Mesendoderm (in vitro differentiated cells): ENCODE measurements at regions not wholly inside any gene's neighbourhood (a gene's known extent, or its start where the extent isn't known, plus 50 kb on each side); places are given as distances from the start of the nearest gene placed in this dataset.
A peak's percentile ranks its signal among the peaks of the same experiment; 100 is the strongest.

Source experiments
- DNase-seq: peaks from one replicate; pipeline ENCODE4 v3.0.0; 2013
- H2AK5ac ChIP-seq: 2 replicates; pipeline ENCODE4 v1.6.1; 2013; ENCODE audit warnings: low read length, inconsistent platforms
- H2BK120ac ChIP-seq: 2 replicates; pipeline ENCODE4 v1.6.1; 2013; ENCODE audit warnings: low read depth, mild to moderate bottlenecking, low read length, moderate library complexity, mixed read lengths
- H2BK15ac ChIP-seq: replicated peaks from 2 replicates; pipeline ENCODE4 v1.6.1; 2013; ENCODE audit warnings: low read depth, mild to moderate bottlenecking, moderate library complexity
- H2BK5ac ChIP-seq: 2 replicates; pipeline ENCODE4 v1.6.1; 2013; ENCODE audit warnings: low read length, inconsistent platforms
- H3K18ac ChIP-seq: 2 replicates; pipeline ENCODE4 v1.6.1; 2013; ENCODE audit warnings: mild to moderate bottlenecking, low read length, mixed read lengths
- H3K23ac ChIP-seq: one replicate; pipeline ENCODE4 v1.6.1; 2013; ENCODE audit warnings: low read length
- H3K27ac ChIP-seq: 2 replicates; pipeline ENCODE4 v1.5.1; 2013; ENCODE audit warnings: low read depth, mild to moderate bottlenecking, inconsistent platforms, low read length, moderate library complexity
- H3K27me3 ChIP-seq: 2 replicates; pipeline ENCODE4 v1.6.1; 2013; ENCODE audit warnings: low read length, control low read depth, mild to moderate bottlenecking, inconsistent platforms; ENCODE audit not compliant: insufficient read depth, poor library complexity
- H3K36me3 ChIP-seq: 2 replicates; pipeline ENCODE4 v1.6.1; 2013; ENCODE audit warnings: low read length, inconsistent platforms; ENCODE audit not compliant: control insufficient read depth, insufficient read depth
- H3K4ac ChIP-seq: one replicate; pipeline ENCODE4 v1.6.1; 2013; ENCODE audit warnings: low read depth, mild to moderate bottlenecking, low read length, moderate library complexity
- H3K4me1 ChIP-seq: 2 replicates; pipeline ENCODE4 v1.6.1; 2013; ENCODE audit warnings: low read depth, low read length, inconsistent platforms; ENCODE audit not compliant: control insufficient read depth
- H3K4me2 ChIP-seq: 2 replicates; pipeline ENCODE4 v1.6.1; 2013; ENCODE audit warnings: low read length
- H3K4me3 ChIP-seq: 2 replicates; pipeline ENCODE4 v1.5.1; 2013; ENCODE audit warnings: mild to moderate bottlenecking, low read length
- H3K56ac ChIP-seq: one replicate; pipeline ENCODE4 v1.6.1; 2013; ENCODE audit warnings: low read length
- H3K79me1 ChIP-seq: 2 replicates; pipeline ENCODE4 v1.6.1; 2013; ENCODE audit warnings: low read length, inconsistent platforms
- H3K79me2 ChIP-seq: 2 replicates; pipeline ENCODE4 v1.6.1; 2013; ENCODE audit warnings: mild to moderate bottlenecking, low read length; ENCODE audit not compliant: control insufficient read depth, insufficient read depth
- H3K9ac ChIP-seq: 2 replicates; pipeline ENCODE4 v1.6.1; 2013; ENCODE audit warnings: low read length, inconsistent platforms
- H4K5ac ChIP-seq: one replicate; pipeline ENCODE4 v1.6.1; 2013; ENCODE audit warnings: low read length
- H4K8ac ChIP-seq: one replicate; pipeline ENCODE4 v1.6.1; 2013; ENCODE audit warnings: low read depth, mild to moderate bottlenecking, control low read depth, low read length, moderate library complexity
- WGBS: extraction: QIAGEN DNeasy Blood & Tissue Kit; methylation state at CpG from one replicate; pipeline ENCODE4 v1.1.7; 2013; ENCODE audit warnings: low lambda C conversion rate, missing lambda C conversion rate; ENCODE audit not compliant: insufficient coverage; ENCODE audit errors: extremely low coverage; 5-methylcytosine and 5-hydroxymethylcytosine counted together

GRCh38 chr5:155884041-155884440 lies 442.9 kb upstream of the SGCD start:
- H4K8ac ChIP-seq: no peak overlapping the region
- H2BK120ac ChIP-seq: no peak overlapping the region
- H3K56ac ChIP-seq: no peak overlapping the region
- no peaks in the 10 kb centered on the region for H3K79me1 ChIP-seq
- H3K4me1 ChIP-seq: no peaks in the 10 kb centered on the region
- WGBS: no CpG with 5 or more reads among the region's 6 CpGs
- peak; percentile 87 for DNase-seq
- no peak overlapping the region for H2BK15ac ChIP-seq
- H3K27me3 ChIP-seq: no peaks in the 10 kb centered on the region
- H3K4ac ChIP-seq: no peak overlapping the region
- no peak overlapping the region for H3K9ac ChIP-seq
- H3K4me3 ChIP-seq: no peak overlapping the region
- no peaks in the 10 kb centered on the region for H3K36me3 ChIP-seq
- H2AK5ac ChIP-seq: no peak overlapping the region
- no peak overlapping the region for H3K18ac ChIP-seq
- no peaks in the 10 kb centered on the region for H3K79me2 ChIP-seq
- H3K4me2 ChIP-seq: no peak overlapping the region
- no peak overlapping the region for H3K23ac ChIP-seq
- no peak overlapping the region for H2BK5ac ChIP-seq
- no peak overlapping the region for H4K5ac ChIP-seq
- no peak overlapping the region for H3K27ac ChIP-seq

GRCh38 chr5:155885199-155885598 lies 441.8 kb upstream of the SGCD start:
- no peak for DNase-seq
- no peaks in the 10 kb centered on the region for H3K79me2 ChIP-seq
- no peak overlapping the region for H3K4me3 ChIP-seq
- no peak overlapping the region for H2BK15ac ChIP-seq
- H4K8ac ChIP-seq: no peak overlapping the region
- no peak overlapping the region for H3K9ac ChIP-seq
- H3K4me1 ChIP-seq: no peaks in the 10 kb centered on the region
- no peak overlapping the region for H3K56ac ChIP-seq
- H3K23ac ChIP-seq: no peak overlapping the region
- no peaks in the 10 kb centered on the region for H3K36me3 ChIP-seq
- no peak overlapping the region for H3K27ac ChIP-seq
- H2BK5ac ChIP-seq: no peak overlapping the region
- no peak overlapping the region for H4K5ac ChIP-seq
- no peaks in the 10 kb centered on the region for H3K79me1 ChIP-seq
- H3K4me2 ChIP-seq: no peak overlapping the region
- no peak overlapping the region for H2BK120ac ChIP-seq
- WGBS: no CpG with 5 or more reads among the region's 1 CpG
- no peak overlapping the region for H3K4ac ChIP-seq
- no peak overlapping the region for H2AK5ac ChIP-seq
- H3K18ac ChIP-seq: no peak overlapping the region
- H3K27me3 ChIP-seq: no peaks in the 10 kb centered on the region

GRCh38 chr5:155886311-155887031 lies 440.5 kb upstream of the SGCD start:
- H3K4me3 ChIP-seq: no peak overlapping the region
- no peaks in the 10 kb centered on the region for H3K36me3 ChIP-seq
- H3K4ac ChIP-seq: no peak overlapping the region
- no peaks in the 10 kb centered on the region for H3K79me2 ChIP-seq
- H2BK5ac ChIP-seq: no peak overlapping the region
- no peaks in the 10 kb centered on the region for H3K79me1 ChIP-seq
- H3K23ac ChIP-seq: no peak overlapping the region
- H3K56ac ChIP-seq: no peak overlapping the region
- no peak overlapping the region for H3K9ac ChIP-seq
- no peak overlapping the region for H3K27ac ChIP-seq
- no peaks in the 10 kb centered on the region for H3K4me1 ChIP-seq
- no peak overlapping the region for H2BK120ac ChIP-seq
- DNase-seq: peak; percentile 35
- H4K8ac ChIP-seq: no peak overlapping the region
- H4K5ac ChIP-seq: no peak overlapping the region
- H3K4me2 ChIP-seq: no peak overlapping the region
- H2BK15ac ChIP-seq: no peak overlapping the region
- H3K27me3 ChIP-seq: no peaks in the 10 kb centered on the region
- WGBS: no CpG with 5 or more reads among the region's 13 CpGs
- no peak overlapping the region for H3K18ac ChIP-seq
- H2AK5ac ChIP-seq: no peak overlapping the region

GRCh38 chr5:155895484-155895883 lies 431.5 kb upstream of the SGCD start:
- Histone ChIP-seq H2AK5ac (no peak overlapping the region), H3K4ac (no peak overlapping the region), H3K79me2 (no peaks in the 10 kb centered on the region), H3K9ac (no peak overlapping the region), H4K8ac (no peak overlapping the region), H3K18ac (no peak overlapping the region), H2BK5ac (no peak overlapping the region), H3K4me2 (no peak overlapping the region), H3K56ac (no peak overlapping the region), H4K5ac (no peak overlapping the region), H3K27me3 (no peaks in the 10 kb centered on the region), H3K27ac (no peak overlapping the region), H3K79me1 (no peaks in the 10 kb centered on the region), H3K36me3 (no peaks in the 10 kb centered on the region), H3K4me1 (no peaks in the 10 kb centered on the region), H2BK120ac (no peak overlapping the region), H2BK15ac (no peak overlapping the region), H3K4me3 (no peak overlapping the region), H3K23ac (no peak overlapping the region)
- WGBS: no CpG with 5 or more reads among the region's 2 CpGs
- DNase-seq: no peak

DNA sequence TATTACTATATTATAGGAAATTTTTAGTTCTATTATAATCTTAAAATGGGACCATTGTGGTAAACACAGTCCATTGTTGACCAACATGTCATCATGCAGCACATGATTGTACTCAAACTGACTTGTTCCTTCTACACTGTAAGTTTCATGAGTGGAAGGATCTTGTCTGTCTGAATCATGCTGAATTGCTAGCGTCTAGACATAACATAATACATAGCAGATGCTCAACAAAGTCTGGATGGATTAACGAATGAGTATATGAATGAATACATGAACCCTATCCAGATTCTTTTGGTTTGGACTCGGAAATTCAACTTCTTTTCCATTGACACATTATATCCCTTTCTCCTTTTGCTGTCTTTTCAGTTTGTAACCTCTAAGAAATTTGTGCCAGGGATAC lies 429.2 kb upstream of the SGCD start:
- Histone ChIP-seq H4K8ac (no peak overlapping the region), H3K27me3 (no peaks in the 10 kb centered on the region), H3K79me2 (no peaks in the 10 kb centered on the region), H3K18ac (no peak overlapping the region), H2BK5ac (no peak overlapping the region), H2BK15ac (no peak overlapping the region), H3K4me2 (no peak overlapping the region), H3K23ac (no peak overlapping the region), H3K27ac (no peak overlapping the region), H3K4me3 (no peak overlapping the region), H3K56ac (no peak overlapping the region), H2AK5ac (no peak overlapping the region), H3K4me1 (no peaks in the 10 kb centered on the region), H2BK120ac (no peak overlapping the region), H3K9ac (no peak overlapping the region), H3K79me1 (no peaks in the 10 kb centered on the region), H3K4ac (no peak overlapping the region), H3K36me3 (no peaks in the 10 kb centered on the region), H4K5ac (no peak overlapping the region)
- DNase-seq: no peak
- no CpG with 5 or more reads among the region's 3 CpGs for WGBS

GRCh38 chr5:155898284-155898683 lies 428.7 kb upstream of the SGCD start:
- Histone ChIP-seq H3K4me1 (no peaks in the 10 kb centered on the region), H3K56ac (no peak overlapping the region), H3K27me3 (no peaks in the 10 kb centered on the region), H2BK5ac (no peak overlapping the region), H4K8ac (no peak overlapping the region), H3K79me1 (no peaks in the 10 kb centered on the region), H2AK5ac (no peak overlapping the region), H3K27ac (no peak overlapping the region), H3K79me2 (no peaks in the 10 kb centered on the region), H3K4ac (no peak overlapping the region), H3K9ac (no peak overlapping the region), H4K5ac (no peak overlapping the region), H3K18ac (no peak overlapping the region), H2BK120ac (no peak overlapping the region), H3K23ac (no peak overlapping the region), H3K4me2 (no peak overlapping the region), H2BK15ac (no peak overlapping the region), H3K36me3 (no peaks in the 10 kb centered on the region), H3K4me3 (no peak overlapping the region)
- no peak for DNase-seq
